ENCODE measurements at regions not wholly inside any gene's neighbourhood (a gene's known extent, or its start where the extent isn't known, plus 50 kb on each side); places are given as distances from the start of the nearest gene placed in this dataset.
"Not testable (repeated sequence)": the region's sequence is repeated elsewhere in the genome, so short reads cannot be mapped to it uniquely, and the experiment has no call there.

DNA sequence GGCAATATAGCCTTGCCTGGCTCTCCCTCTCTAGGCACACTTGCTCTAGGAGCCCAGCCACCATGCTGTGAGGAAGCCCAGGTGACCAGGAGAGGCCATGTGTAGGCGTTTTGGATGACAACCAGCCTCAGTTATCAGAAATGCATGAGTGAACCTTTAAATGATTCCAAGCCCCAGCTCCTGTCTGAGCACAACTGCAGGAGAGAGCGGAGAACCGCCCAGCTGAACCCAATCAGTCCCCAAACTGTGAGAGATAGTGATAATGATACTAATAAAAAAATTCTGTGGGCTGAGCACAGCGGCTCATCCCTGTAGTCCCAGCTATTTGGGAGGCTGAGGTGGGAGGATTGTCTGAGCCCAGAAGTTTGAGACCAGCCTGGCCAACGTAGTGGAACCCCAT lies 83.8 kb upstream of the TOX2 start:
- no peak for DNase-seq
- Mint-ChIP-seq H3K9me3 (no peaks in the 10 kb centered on the region), H3K36me3 (ENCODE audit: insufficient read depth) (no peaks in the 10 kb centered on the region)

DNA sequence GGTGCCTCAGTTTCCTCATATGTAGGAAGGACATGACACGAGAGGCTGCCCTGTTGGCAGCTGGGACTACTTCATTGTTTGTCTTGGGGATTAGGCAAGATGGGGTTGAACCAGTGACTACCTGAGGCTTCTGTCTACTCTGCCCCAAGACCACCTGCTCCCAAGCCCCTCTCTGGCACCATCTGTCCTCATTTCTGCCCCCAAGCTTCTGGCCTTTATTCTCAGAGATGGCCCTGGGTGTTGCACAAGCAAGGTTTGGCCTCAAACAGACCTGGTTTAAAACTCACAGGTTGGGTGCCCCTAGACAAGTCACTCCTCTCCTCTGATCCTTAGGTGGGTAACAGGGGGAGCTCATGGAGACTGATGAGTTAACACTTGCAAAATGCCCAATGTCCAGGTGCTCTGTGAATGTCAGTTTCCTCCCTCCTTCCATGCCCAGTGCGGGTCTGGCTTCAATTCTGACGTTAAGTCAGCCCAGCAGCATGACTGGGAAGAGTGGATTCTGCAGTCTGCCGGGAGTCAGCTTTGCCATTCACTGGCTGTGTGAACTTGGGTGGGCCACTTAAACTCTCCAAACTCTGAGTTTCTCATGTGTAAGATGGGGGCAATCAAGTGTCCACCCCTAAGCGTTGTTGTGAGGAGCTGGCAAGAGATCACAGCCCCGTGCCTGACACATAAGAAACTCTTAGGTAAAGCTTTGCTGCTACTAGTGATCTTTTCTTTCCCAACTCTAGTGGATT lies 84.5 kb upstream of the TOX2 start:
- Mint-ChIP-seq H3K4me3 (no peak overlapping the region), H3K9me3 (no peaks in the 10 kb centered on the region), H3K27me3 (ENCODE audit: low read depth) (peaks cover 15% of the 10 kb centered on the region), H3K36me3 (ENCODE audit: insufficient read depth) (no peaks in the 10 kb centered on the region), H3K4me1 (ENCODE audit: low read depth) (no peaks in the 10 kb centered on the region)
- DNase-seq (no peak), ATAC-seq (no peak)

More for the DNA sequence above, 83.8 kb upstream of the TOX2 start:
- Mint-ChIP-seq H3K4me1 (ENCODE audit: low read depth) (no peaks in the 10 kb centered on the region), H3K4me3 (no peak overlapping the region), H3K27me3 (ENCODE audit: low read depth) (peaks cover 15% of the 10 kb centered on the region)
- no peak for ATAC-seq

- H3K27me3 Mint-ChIP-seq (ENCODE audit: low read depth) = peaks cover 12% of the 10 kb centered on the region
Measured at GRCh38 chr20:43827940-43828562, 86.6 kb upstream of the TOX2 start.

GRCh38 chr20:43826943-43827342 lies 87.7 kb upstream of the TOX2 start:
- H3K4me1 Mint-ChIP-seq (ENCODE audit: low read depth); H3K36me3 Mint-ChIP-seq (ENCODE audit: insufficient read depth); DNase-seq; H3K9me3 Mint-ChIP-seq; H3K4me3 Mint-ChIP-seq; ATAC-seq: not testable (repeated sequence)
- peaks cover 10% of the 10 kb centered on the region for H3K27me3 Mint-ChIP-seq (ENCODE audit: low read depth)

More at GRCh38 chr20:43827940-43828562, 86.6 kb upstream of the TOX2 start:
- Mint-ChIP-seq H3K9me3 (no peaks in the 10 kb centered on the region), H3K36me3 (ENCODE audit: insufficient read depth) (no peaks in the 10 kb centered on the region), H3K4me1 (ENCODE audit: low read depth) (no peaks in the 10 kb centered on the region), H3K4me3 (no peak overlapping the region)
- DNase-seq = no peak
- no peak for ATAC-seq

- H3K9me3 Mint-ChIP-seq = no peaks in the 10 kb centered on the region
- no peak for ATAC-seq
- H3K36me3 Mint-ChIP-seq (ENCODE audit: insufficient read depth) = no peaks in the 10 kb centered on the region
- H3K4me1 Mint-ChIP-seq (ENCODE audit: low read depth) = peaks cover 11% of the 10 kb centered on the region
- DNase-seq = no peak
- H3K27me3 Mint-ChIP-seq (ENCODE audit: low read depth) = peaks cover 5% of the 10 kb centered on the region
- no peak overlapping the region for H3K4me3 Mint-ChIP-seq
Measured at GRCh38 chr20:43825581-43825980, 89.1 kb upstream of the TOX2 start.

- DNase-seq (no peak), ATAC-seq (no peak)
- Mint-ChIP-seq H3K4me3 (no peak overlapping the region), H3K4me1 (ENCODE audit: low read depth) (peaks cover 11% of the 10 kb centered on the region), H3K9me3 (no peaks in the 10 kb centered on the region), H3K27me3 (ENCODE audit: low read depth) (peaks cover 4% of the 10 kb centered on the region), H3K36me3 (ENCODE audit: insufficient read depth) (no peaks in the 10 kb centered on the region)
Measured at GRCh38 chr20:43825051-43825402, 89.6 kb upstream of the TOX2 start.

DNA sequence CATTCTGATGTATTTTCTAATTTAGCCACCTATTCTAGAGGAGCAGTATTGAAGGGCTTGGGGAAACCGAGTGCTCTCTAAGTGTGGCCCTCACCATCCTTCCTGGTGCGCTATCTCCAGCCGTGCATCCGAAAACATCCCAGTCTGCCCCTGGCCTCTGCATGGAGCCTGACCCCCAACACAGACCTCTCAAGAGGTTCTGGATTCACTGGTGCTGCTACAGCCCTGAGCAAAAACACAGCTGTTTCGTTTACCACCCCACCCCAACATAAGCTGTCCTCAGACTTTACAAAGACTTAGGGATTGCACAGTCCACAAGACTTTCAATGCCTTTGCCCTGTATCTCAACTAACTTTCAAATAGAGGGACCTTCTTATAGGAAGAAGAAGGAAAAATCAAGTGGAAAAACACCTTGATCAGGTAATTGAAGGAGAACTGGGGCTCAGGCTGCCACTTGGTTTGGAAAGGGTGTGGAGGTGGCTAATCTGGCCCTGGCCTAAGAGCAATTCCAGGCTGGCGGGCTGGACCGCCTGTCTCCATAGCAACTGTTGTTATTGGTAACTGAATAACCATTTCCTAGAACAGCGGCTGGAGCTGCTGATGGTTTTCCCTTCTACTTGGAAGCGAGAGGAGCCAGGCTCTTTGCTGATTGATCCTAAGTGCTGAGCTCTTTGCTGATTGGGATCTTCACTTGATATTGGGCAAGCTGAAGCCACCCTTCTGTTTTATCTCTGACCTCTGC lies 90.2 kb upstream of the TOX2 start:
- Mint-ChIP-seq H3K27me3 (ENCODE audit: low read depth) (peaks cover 4% of the 10 kb centered on the region), H3K36me3 (ENCODE audit: insufficient read depth) (no peaks in the 10 kb centered on the region), H3K4me3 (no peak overlapping the region), H3K4me1 (ENCODE audit: low read depth) (peaks cover 11% of the 10 kb centered on the region), H3K9me3 (no peaks in the 10 kb centered on the region)
- ATAC-seq (no peak), DNase-seq (no peak)

GRCh38 chr20:43821795-43822194 lies 92.9 kb upstream of the TOX2 start:
- ATAC-seq (peak; percentile 77 to 92), DNase-seq (no peak)
- Mint-ChIP-seq H3K4me1 (ENCODE audit: low read depth) (peaks cover 11% of the 10 kb centered on the region), H3K9me3 (no peaks in the 10 kb centered on the region), H3K36me3 (ENCODE audit: insufficient read depth) (no peaks in the 10 kb centered on the region), H3K27me3 (ENCODE audit: low read depth) (no peaks in the 10 kb centered on the region), H3K4me3 (no peak overlapping the region)

GRCh38 chr20:43820731-43821330 lies 93.8 kb upstream of the TOX2 start:
- H3K9me3 Mint-ChIP-seq = no peaks in the 10 kb centered on the region
- ATAC-seq (no peak), DNase-seq (no peak)
- H3K4me3 Mint-ChIP-seq = no peak overlapping the region
- H3K36me3 Mint-ChIP-seq (ENCODE audit: insufficient read depth) = no peaks in the 10 kb centered on the region
- H3K27me3 Mint-ChIP-seq (ENCODE audit: low read depth) = no peaks in the 10 kb centered on the region
- H3K4me1 Mint-ChIP-seq (ENCODE audit: low read depth) = peaks cover 11% of the 10 kb centered on the region

GRCh38 chr20:43812216-43812615 lies 85.4 kb upstream of the GTSF1L start:
- no peak for ATAC-seq
- Mint-ChIP-seq H3K27me3 (ENCODE audit: low read depth) (peaks cover 15% of the 10 kb centered on the region), H3K9me3 (peaks cover 31% of the 10 kb centered on the region), H3K36me3 (ENCODE audit: insufficient read depth) (peaks cover 6% of the 10 kb centered on the region), H3K4me1 (ENCODE audit: low read depth) (no peaks in the 10 kb centered on the region), H3K4me3 (no peak overlapping the region)
- DNase-seq = no peak

DNA sequence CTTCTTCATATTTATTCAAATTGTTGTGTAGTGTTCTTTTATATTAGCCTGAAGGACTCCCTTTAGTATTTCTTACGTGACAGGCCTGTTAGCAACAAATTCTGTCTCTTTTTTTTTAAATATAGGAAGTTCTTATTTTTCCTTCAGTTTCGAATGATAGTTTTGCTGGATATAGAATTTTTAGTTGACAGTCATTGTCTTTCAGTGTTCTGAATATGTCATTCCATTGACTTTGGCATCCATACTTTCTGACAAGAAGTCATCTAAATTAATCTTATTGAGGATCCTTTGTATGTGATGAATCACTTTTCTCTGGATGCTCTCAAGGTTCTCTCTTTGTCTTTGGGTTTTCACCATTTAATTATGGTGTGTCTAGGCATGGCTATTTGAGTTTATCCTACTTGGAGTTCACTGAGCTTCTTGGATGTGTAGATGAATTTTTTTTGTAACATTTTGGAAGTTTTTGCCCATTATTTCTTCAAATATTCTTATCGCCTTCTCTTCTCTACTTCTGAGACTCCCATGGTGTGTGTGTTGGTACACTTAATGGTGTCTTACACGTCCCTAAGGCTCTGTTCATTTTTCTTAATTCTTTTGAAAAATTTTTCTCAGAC lies 82.5 kb upstream of the GTSF1L start:
- H3K27me3 Mint-ChIP-seq (ENCODE audit: low read depth) = peaks cover 17% of the 10 kb centered on the region
- H3K4me3 Mint-ChIP-seq = no peak overlapping the region
- H3K36me3 Mint-ChIP-seq (ENCODE audit: insufficient read depth) = peaks cover 6% of the 10 kb centered on the region
- peaks cover 35% of the 10 kb centered on the region for H3K9me3 Mint-ChIP-seq
- ATAC-seq (no peak), DNase-seq (no peak)
- H3K4me1 Mint-ChIP-seq (ENCODE audit: low read depth) = no peaks in the 10 kb centered on the region

DNA sequence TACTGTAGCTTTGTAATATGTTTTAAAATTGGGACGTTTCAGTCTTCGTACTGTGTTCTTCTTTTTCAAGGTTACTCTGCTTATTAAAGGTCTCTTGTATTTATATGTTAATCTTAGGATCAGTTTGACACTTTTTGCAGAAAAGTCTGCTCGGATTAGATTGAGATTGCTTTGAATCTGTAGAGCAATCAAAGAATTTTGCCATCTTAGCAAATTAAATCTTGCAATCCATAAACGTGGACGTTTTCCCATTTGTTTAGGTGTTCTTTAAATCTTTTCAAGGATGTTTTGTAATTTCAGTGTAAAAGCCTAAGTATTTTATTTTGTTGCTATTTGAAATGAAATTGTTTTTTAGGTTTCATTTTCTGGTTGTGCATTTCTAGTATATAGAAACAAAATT lies 78.0 kb upstream of the GTSF1L start:
- H3K4me1 Mint-ChIP-seq (ENCODE audit: low read depth) = no peaks in the 10 kb centered on the region

GRCh38 chr20:43803276-43803675 lies 76.5 kb upstream of the GTSF1L start:
- peaks cover 6% of the 10 kb centered on the region for H3K27me3 Mint-ChIP-seq (ENCODE audit: low read depth)
- no peaks in the 10 kb centered on the region for H3K4me1 Mint-ChIP-seq (ENCODE audit: low read depth)
- H3K9me3 Mint-ChIP-seq = peaks cover 19% of the 10 kb centered on the region
- ATAC-seq (no peak), DNase-seq (no peak)
- H3K36me3 Mint-ChIP-seq (ENCODE audit: insufficient read depth) = no peaks in the 10 kb centered on the region
- H3K4me3 Mint-ChIP-seq = no peak overlapping the region

More for the DNA sequence above, 78.0 kb upstream of the GTSF1L start:
- DNase-seq = no peak
- ATAC-seq = no peak
- Mint-ChIP-seq H3K4me3 (no peak overlapping the region), H3K36me3 (ENCODE audit: insufficient read depth) (peaks cover 4% of the 10 kb centered on the region), H3K9me3 (peaks cover 26% of the 10 kb centered on the region), H3K27me3 (ENCODE audit: low read depth) (peaks cover 6% of the 10 kb centered on the region)

DNA sequence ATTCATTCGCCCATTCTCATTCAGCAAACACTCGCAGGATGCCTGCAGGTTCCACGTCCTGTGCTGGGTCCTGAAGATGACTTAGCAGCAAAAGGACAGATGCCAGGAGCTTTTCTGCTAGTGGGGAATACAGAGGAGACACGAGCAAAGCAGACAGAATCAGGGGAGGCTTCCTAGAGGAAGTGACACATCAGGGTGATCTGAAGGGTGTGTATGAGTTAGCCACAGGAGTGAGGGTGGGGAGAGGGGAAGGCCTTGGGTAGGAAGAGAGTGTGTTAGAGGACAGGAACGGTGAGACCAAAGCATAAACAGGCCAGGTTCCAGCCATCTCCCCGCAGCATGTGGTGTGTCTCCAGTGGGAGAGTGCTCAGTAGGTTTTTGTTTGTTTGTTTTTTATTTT lies 73.4 kb upstream of the GTSF1L start:
- no peak for ATAC-seq
- Mint-ChIP-seq H3K27me3 (ENCODE audit: low read depth) (peaks cover 3% of the 10 kb centered on the region), H3K4me3 (no peak overlapping the region), H3K4me1 (ENCODE audit: low read depth) (no peaks in the 10 kb centered on the region), H3K36me3 (ENCODE audit: insufficient read depth) (no peaks in the 10 kb centered on the region), H3K9me3 (peaks cover 13% of the 10 kb centered on the region)
- no peak for DNase-seq
